ENCODE measurements at regions not wholly inside any gene's neighbourhood (a gene's known extent, or its start where the extent isn't known, plus 50 kb on each side); places are given as distances from the start of the nearest gene placed in this dataset.

DNA sequence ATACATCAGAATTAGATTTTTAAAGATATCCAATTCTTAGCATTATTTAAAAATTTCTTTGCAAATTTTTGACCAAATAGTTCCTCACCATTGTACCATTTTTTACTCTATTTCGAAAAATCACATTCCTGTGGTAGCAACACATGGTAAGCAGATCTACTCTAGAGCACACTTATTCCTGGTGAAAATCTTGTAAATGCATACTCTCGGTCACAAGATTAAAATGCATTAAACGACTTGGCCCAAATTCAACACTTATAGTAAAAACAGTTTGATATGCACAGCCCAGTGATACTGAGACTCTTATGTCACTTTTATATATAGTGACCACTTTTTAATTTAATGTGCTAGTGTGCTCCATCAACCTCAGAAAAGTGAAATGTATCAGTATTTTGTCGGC lies 208.8 kb upstream of the TARS1 start:
- TF ChIP-seq CHD2 (IDR thresholded peaks at IDR 0.05; ENCODE audit: low read length, partially characterized antibody), result no peak
- TF ChIP-seq, protein P1, sequence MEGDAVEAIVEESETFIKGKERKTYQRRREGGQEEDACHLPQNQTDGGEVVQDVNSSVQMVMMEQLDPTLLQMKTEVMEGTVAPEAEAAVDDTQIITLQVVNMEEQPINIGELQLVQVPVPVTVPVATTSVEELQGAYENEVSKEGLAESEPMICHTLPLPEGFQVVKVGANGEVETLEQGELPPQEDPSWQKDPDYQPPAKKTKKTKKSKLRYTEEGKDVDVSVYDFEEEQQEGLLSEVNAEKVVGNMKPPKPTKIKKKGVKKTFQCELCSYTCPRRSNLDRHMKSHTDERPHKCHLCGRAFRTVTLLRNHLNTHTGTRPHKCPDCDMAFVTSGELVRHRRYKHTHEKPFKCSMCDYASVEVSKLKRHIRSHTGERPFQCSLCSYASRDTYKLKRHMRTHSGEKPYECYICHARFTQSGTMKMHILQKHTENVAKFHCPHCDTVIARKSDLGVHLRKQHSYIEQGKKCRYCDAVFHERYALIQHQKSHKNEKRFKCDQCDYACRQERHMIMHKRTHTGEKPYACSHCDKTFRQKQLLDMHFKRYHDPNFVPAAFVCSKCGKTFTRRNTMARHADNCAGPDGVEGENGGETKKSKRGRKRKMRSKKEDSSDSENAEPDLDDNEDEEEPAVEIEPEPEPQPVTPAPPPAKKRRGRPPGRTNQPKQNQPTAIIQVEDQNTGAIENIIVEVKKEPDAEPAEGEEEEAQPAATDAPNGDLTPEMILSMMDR (IDR thresholded peaks at IDR 0.05), result no peak
- no peak for TF ChIP-seq YY1 (IDR thresholded peaks at IDR 0.05; ENCODE audit: low read depth)
- no peak for TF ChIP-seq NFIC (IDR thresholded peaks at IDR 0.05; ENCODE audit: borderline replicate concordance)
